Liver (tissue), 3 donors: ENCODE measurements at regions not wholly inside any gene's neighbourhood (a gene's known extent, or its start where the extent isn't known, plus 50 kb on each side); places are given as distances from the start of the nearest gene placed in this dataset.

ENCODE experiments used
- TAF1 ChIP-seq: conservative IDR thresholded peaks from 2 replicates; pipeline ENCODE4 v1.6.1; 2016; ENCODE audit warnings: antibody characterized with exemption, mild to moderate bottlenecking
- TF ChIP-seq, protein P1 (sequence below): fragments of 150-350 bp; IDR thresholded peaks from 2 replicates; pipeline ENCODE4 v1.5.1; 2017; ENCODE audit warnings: improper control_type of control experiment, low read depth, low read length; ENCODE audit not compliant: missing input control
- TF ChIP-seq, protein P2 (sequence below): IDR thresholded peaks from 2 replicates; pipeline ENCODE4 v1.6.1; 2016; ENCODE audit warnings: antibody characterized with exemption
- TF ChIP-seq, protein P3 (sequence below): IDR thresholded peaks from 2 replicates; pipeline ENCODE4 v1.6.1; 2016; ENCODE audit warnings: antibody characterized with exemption, mild to moderate bottlenecking
- donor health status: healthy.
- donor health status: healthy.

DNA sequence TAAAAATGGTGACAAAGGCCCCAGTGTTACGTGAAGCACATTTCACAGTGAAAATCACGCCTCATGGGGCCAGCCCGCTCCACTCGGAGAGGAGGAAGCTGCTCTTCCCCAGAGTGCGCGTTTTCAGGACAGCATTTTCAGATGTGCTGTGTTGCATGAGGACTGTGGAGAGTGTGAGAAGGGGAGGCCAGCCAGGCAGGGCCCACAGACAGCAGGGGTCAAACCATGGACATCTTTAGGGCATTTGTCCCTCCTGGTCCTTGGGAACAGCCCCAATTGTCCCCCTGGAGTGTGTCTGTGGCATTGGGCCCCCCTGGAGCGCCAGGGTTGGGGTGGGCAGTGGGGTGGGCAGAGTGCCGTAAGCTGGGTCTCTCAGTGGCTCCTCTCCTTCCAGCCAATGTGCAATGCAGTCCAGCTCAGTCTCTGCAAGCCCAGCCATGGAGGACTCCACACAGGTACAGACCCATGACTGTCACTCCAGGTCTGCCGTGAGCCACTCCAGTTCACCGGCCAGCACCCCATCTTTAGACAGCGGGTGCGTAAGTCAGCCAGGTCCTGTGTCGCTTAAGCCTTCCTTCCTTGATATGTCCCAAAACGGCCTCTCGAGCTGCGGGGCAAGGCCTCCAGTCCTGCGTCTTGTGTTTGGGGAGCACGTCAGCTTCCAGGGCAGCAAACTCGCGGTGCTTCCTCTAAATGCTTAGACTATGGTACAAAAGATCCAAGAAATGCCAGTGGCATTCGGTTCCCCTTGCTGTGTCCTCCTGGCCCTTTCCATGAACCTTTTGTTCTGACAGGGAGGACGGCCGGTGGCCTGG, 159.3 kb upstream of the AFDN start:
- no peak for TF ChIP-seq TAF1
- TF ChIP-seq, protein P1, sequence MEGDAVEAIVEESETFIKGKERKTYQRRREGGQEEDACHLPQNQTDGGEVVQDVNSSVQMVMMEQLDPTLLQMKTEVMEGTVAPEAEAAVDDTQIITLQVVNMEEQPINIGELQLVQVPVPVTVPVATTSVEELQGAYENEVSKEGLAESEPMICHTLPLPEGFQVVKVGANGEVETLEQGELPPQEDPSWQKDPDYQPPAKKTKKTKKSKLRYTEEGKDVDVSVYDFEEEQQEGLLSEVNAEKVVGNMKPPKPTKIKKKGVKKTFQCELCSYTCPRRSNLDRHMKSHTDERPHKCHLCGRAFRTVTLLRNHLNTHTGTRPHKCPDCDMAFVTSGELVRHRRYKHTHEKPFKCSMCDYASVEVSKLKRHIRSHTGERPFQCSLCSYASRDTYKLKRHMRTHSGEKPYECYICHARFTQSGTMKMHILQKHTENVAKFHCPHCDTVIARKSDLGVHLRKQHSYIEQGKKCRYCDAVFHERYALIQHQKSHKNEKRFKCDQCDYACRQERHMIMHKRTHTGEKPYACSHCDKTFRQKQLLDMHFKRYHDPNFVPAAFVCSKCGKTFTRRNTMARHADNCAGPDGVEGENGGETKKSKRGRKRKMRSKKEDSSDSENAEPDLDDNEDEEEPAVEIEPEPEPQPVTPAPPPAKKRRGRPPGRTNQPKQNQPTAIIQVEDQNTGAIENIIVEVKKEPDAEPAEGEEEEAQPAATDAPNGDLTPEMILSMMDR: no peak
- TF ChIP-seq, protein P2, sequence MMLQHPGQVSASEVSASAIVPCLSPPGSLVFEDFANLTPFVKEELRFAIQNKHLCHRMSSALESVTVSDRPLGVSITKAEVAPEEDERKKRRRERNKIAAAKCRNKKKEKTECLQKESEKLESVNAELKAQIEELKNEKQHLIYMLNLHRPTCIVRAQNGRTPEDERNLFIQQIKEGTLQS: no peak
- TF ChIP-seq, protein P3, sequence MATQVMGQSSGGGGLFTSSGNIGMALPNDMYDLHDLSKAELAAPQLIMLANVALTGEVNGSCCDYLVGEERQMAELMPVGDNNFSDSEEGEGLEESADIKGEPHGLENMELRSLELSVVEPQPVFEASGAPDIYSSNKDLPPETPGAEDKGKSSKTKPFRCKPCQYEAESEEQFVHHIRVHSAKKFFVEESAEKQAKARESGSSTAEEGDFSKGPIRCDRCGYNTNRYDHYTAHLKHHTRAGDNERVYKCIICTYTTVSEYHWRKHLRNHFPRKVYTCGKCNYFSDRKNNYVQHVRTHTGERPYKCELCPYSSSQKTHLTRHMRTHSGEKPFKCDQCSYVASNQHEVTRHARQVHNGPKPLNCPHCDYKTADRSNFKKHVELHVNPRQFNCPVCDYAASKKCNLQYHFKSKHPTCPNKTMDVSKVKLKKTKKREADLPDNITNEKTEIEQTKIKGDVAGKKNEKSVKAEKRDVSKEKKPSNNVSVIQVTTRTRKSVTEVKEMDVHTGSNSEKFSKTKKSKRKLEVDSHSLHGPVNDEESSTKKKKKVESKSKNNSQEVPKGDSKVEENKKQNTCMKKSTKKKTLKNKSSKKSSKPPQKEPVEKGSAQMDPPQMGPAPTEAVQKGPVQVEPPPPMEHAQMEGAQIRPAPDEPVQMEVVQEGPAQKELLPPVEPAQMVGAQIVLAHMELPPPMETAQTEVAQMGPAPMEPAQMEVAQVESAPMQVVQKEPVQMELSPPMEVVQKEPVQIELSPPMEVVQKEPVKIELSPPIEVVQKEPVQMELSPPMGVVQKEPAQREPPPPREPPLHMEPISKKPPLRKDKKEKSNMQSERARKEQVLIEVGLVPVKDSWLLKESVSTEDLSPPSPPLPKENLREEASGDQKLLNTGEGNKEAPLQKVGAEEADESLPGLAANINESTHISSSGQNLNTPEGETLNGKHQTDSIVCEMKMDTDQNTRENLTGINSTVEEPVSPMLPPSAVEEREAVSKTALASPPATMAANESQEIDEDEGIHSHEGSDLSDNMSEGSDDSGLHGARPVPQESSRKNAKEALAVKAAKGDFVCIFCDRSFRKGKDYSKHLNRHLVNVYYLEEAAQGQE: no peak
